Stomach smooth muscle (tissue), 2 donors: ENCODE measurements at regions not wholly inside any gene's neighbourhood (a gene's known extent, or its start where the extent isn't known, plus 50 kb on each side); places are given as distances from the start of the nearest gene placed in this dataset.

Experiments
- H3K27ac ChIP-seq: one replicate; pipeline ENCODE4 v1.7.0; 2013; ENCODE audit warnings: mild to moderate bottlenecking, low read length, inconsistent platforms
- H3K27me3 ChIP-seq, 2 donors: one replicate each; pipeline ENCODE4 v1.7.0; 2013; ENCODE audit warnings: low read length in 2 of 2; ENCODE audit not compliant: insufficient read depth in 2 of 2, control insufficient read depth in 1 of 2
- H3K36me3 ChIP-seq, 2 donors: one replicate each; pipeline ENCODE4 v1.7.0; 2013; ENCODE audit warnings: low read length in 2 of 2; ENCODE audit not compliant: control insufficient read depth in 2 of 2, insufficient read depth in 2 of 2
- H3K4me1 ChIP-seq: one replicate; pipeline ENCODE4 v1.7.0; 2013; ENCODE audit warnings: low read length; ENCODE audit not compliant: control insufficient read depth, insufficient read depth
- H3K4me3 ChIP-seq, 2 donors: one replicate each; pipeline ENCODE4 v1.7.0; 2013; ENCODE audit warnings: low read length in 2 of 2
- H3K9ac ChIP-seq, 2 donors: one replicate each; pipeline ENCODE4 v1.7.0; 2013; ENCODE audit warnings: low read length in 2 of 2, mild to moderate bottlenecking in 1 of 2
- H3K9me3 ChIP-seq, 2 donors: one replicate each; pipeline ENCODE4 v1.7.0; 2013; ENCODE audit warnings: low read length in 2 of 2; ENCODE audit not compliant: control insufficient read depth in 2 of 2
- donor health status: healthy.
- donor health status: Pancreatic carcinoma.

GRCh38 chr14:94914191-94914590, 144.3 kb upstream of the GSC start:
- H3K9ac ChIP-seq = no peak overlapping the region
- no peaks in the 10 kb centered on the region for H3K27me3 ChIP-seq
- H3K27ac ChIP-seq = no peak overlapping the region
- H3K9me3 ChIP-seq = peaks cover 0 to 6% of the 10 kb centered on the region in 2 donors
- H3K36me3 ChIP-seq = no peaks in the 10 kb centered on the region
- no peak overlapping the region for H3K4me3 ChIP-seq
- H3K4me1 ChIP-seq = no peaks in the 10 kb centered on the region

DNA sequence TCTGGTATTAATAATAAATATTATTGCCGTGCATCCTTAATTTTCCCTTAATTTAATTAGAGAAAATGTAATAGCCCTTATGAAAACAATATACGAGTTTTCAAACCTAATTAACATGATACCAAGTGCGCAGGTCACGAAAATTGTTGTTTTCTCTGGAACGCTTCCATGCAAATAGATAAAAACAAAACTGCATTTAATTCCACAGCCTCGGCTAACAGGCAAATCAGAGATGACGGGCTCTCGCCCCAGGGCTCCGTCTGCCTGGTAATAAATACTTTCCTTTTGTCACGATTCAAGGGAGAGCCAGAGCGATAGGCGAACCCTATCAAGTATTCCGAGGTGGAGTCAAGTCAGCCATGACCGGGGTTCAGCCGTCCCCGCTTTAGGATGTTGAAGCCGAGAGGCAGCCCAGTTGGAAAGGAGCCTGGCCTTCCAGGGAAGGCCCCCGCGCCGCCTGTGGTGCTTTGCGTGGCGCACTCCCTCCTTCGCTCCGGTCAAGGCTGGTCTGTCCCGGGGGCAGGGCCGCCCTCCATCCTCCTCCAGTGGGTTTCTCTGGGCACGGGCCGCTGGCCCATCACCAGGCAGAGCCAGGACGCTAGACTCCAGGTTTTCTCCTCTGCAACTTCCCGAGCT, 137.8 kb upstream of the GSC start:
- H3K36me3 ChIP-seq = no peaks in the 10 kb centered on the region
- H3K27ac ChIP-seq = no peak overlapping the region
- H3K9ac ChIP-seq = no peak overlapping the region
- no peaks in the 10 kb centered on the region for H3K4me1 ChIP-seq
- H3K4me3 ChIP-seq = no peak overlapping the region
- H3K27me3 ChIP-seq = no peaks in the 10 kb centered on the region
- H3K9me3 ChIP-seq = peaks cover 0 to 6% of the 10 kb centered on the region in 2 donors

GRCh38 chr14:94906991-94907587, 137.2 kb upstream of the GSC start:
- Histone ChIP-seq H3K27me3 (no peaks in the 10 kb centered on the region), H3K27ac (no peak overlapping the region), H3K9me3 (no peaks in the 10 kb centered on the region), H3K9ac (no peak overlapping the region), H3K4me3 (no peak overlapping the region), H3K4me1 (no peaks in the 10 kb centered on the region), H3K36me3 (no peaks in the 10 kb centered on the region)

DNA sequence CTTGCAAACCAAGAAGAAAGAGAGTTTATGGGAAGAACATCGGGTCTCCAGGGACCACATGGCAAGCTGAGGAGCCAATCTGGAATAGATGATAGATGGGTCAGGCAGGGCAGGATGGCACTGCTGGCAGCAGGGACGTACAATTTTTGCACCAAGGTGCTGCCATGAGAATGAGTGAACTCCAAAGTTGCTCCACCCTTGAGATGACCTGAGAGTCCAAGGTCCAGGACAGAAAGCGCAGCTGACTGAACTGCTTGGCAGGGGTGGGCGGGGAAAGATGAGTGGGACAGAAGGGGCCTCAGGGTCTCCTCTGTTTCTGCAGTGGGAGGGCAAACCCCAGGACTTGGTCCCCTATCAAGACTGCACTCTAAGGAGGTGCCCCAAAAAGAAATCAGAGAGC, 136.7 kb upstream of the GSC start:
- H3K27ac ChIP-seq = no peak overlapping the region
- no peak overlapping the region for H3K4me3 ChIP-seq
- H3K36me3 ChIP-seq = no peaks in the 10 kb centered on the region
- H3K4me1 ChIP-seq = no peaks in the 10 kb centered on the region
- no peaks in the 10 kb centered on the region for H3K27me3 ChIP-seq
- no peak overlapping the region for H3K9ac ChIP-seq
- H3K9me3 ChIP-seq = no peaks in the 10 kb centered on the region

DNA sequence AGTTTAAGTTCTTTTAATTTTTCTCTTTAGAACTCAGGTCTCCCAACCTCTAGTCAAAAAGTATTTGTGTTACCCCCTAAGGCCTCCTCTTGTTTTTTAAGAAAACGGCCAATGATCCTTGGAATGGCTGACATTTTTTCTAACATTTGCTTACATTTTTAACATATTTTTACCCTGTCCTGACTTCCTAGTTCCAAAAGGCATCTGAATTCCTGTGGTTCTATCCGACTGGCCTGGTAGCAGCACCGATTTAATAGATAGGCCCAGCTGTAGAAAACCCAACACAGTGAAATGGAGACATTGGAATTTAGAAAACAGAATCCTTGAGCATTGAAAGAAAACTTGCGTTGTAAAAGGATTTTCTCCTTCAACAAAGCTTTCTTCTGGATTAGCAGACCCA, 134.7 kb upstream of the GSC start:
- H3K36me3 ChIP-seq = no peaks in the 10 kb centered on the region
- no peaks in the 10 kb centered on the region for H3K4me1 ChIP-seq
- no peaks in the 10 kb centered on the region for H3K9me3 ChIP-seq
- H3K9ac ChIP-seq = no peak overlapping the region
- H3K4me3 ChIP-seq = no peak overlapping the region
- no peak overlapping the region for H3K27ac ChIP-seq
- H3K27me3 ChIP-seq = peaks cover 0 to 2% of the 10 kb centered on the region in 2 donors

DNA sequence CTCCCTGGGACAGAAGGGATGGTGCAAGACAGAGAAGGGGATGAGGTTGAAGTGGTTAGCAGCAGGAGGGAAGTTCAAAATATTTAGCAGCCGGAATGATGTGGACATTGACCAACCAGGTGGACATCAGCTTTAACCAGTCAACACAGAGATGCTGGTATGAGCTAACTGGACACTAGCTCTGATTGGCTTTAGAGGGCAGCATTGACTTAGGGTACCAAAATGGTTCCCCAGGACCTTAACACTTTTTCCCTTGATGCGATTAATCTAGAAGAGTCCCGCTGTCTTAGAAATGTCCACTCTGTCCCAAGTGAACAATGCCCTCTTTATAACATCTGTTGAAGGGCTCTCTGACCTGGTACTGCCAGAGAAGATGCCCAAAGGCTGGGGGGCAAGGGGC, 134.0 kb upstream of the GSC start:
- no peaks in the 10 kb centered on the region for H3K36me3 ChIP-seq
- no peak overlapping the region for H3K9ac ChIP-seq
- H3K27me3 ChIP-seq = peaks cover 0 to 2% of the 10 kb centered on the region in 2 donors
- no peaks in the 10 kb centered on the region for H3K9me3 ChIP-seq
- no peak overlapping the region for H3K27ac ChIP-seq
- no peaks in the 10 kb centered on the region for H3K4me1 ChIP-seq
- no peak overlapping the region for H3K4me3 ChIP-seq

DNA sequence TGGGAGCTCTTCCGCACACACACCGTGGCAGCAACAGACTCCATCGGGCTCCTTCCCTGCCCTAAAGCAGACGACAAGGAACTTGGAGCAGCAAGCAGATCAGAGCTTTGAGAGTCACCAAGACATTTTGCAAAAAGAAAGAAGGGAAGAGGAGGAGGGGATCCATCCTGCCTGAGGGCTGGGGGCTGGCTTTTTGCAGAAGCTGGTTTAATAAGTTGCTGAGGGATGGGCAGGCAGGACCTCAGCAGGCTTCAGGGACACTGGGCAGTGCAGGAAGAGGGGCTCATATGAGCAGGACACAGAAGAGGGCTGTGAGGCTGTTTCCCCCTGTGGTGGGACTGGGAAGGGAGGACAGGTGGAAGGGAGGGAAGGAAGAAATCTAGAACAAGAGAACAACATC, 133.4 kb upstream of the GSC start:
- H3K36me3 ChIP-seq = no peaks in the 10 kb centered on the region
- no peaks in the 10 kb centered on the region for H3K4me1 ChIP-seq
- no peak overlapping the region for H3K4me3 ChIP-seq
- H3K27ac ChIP-seq = no peak overlapping the region
- H3K9me3 ChIP-seq = no peaks in the 10 kb centered on the region
- peaks cover 0 to 2% of the 10 kb centered on the region in 2 donors for H3K27me3 ChIP-seq
- no peak overlapping the region for H3K9ac ChIP-seq

DNA sequence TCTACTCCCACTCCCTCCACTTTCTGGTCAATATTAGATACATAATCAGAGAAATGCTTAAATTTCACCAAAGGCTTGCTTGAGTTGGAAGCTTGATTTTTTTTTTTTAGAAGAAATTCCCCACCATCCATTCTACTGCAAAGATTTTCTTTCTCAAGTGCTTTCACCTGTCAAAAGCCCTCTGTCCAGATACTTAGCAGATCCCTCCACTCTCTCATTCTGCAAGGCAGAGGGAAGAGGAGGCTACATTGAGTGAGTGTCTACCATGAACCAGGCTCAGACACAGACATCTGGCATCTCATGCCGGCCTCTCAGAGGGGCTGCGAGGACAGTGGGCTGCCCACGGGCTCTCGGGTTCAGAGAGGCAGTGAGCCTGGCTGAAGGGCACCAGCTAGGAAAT, 127.6 kb upstream of the GSC start:
- no peak overlapping the region for H3K9ac ChIP-seq
- no peaks in the 10 kb centered on the region for H3K4me1 ChIP-seq
- no peak overlapping the region for H3K27ac ChIP-seq
- no peaks in the 10 kb centered on the region for H3K36me3 ChIP-seq
- H3K27me3 ChIP-seq = peaks cover 5 to 14% of the 10 kb centered on the region in 2 donors
- no peak overlapping the region for H3K4me3 ChIP-seq
- peaks cover 3 to 4% of the 10 kb centered on the region in 2 donors for H3K9me3 ChIP-seq

GRCh38 chr14:94897082-94897481, 127.2 kb upstream of the GSC start:
- Histone ChIP-seq H3K4me3 (no peak overlapping the region), H3K27me3 (peaks cover 5 to 14% of the 10 kb centered on the region in 2 donors), H3K27ac (no peak overlapping the region), H3K4me1 (no peaks in the 10 kb centered on the region), H3K9ac (no peak overlapping the region), H3K9me3 (peaks cover 3 to 4% of the 10 kb centered on the region in 2 donors), H3K36me3 (no peaks in the 10 kb centered on the region)

DNA sequence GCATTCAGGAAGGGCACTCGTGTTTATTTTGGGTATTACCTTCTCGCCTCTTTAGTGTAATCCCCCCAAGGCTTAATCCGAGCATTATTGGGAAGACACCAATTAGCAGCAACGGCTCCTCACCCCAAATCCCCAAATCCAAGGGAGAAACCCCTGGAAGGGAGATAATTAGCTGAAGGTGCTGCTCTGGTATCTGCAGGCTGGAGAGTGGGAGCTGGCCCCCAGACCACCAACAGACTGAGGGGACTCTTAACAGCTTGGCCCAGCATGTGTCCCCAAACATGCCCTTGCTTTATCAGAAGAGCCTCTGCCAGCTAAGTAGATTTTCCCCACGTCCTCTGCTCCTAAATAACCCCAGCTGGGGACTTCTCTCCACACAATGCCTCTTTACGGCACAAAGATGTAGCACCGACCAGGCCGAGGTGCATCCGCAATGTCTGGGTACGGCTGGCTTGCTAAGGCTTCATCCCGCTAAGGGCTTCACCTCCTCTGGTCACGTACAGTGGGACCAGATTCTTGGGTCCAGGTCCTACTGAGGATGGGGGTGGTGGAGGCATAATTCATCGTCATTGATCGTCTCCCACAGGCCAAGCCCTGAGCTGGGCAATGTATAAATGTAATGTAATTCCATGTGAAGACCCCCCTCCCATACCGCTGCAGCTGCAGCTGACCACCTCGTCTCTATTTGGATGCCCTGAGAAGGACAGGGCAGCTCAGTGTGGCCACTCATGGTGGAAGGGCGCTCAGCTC, 123.7 kb upstream of the GSC start:
- H3K27ac ChIP-seq = no peak overlapping the region
- H3K9me3 ChIP-seq = peaks cover 3 to 4% of the 10 kb centered on the region in 2 donors
- H3K27me3 ChIP-seq = peaks cover 5 to 12% of the 10 kb centered on the region in 2 donors
- H3K9ac ChIP-seq = no peak overlapping the region
- H3K4me3 ChIP-seq = no peak overlapping the region
- no peaks in the 10 kb centered on the region for H3K36me3 ChIP-seq
- H3K4me1 ChIP-seq = no peaks in the 10 kb centered on the region

DNA sequence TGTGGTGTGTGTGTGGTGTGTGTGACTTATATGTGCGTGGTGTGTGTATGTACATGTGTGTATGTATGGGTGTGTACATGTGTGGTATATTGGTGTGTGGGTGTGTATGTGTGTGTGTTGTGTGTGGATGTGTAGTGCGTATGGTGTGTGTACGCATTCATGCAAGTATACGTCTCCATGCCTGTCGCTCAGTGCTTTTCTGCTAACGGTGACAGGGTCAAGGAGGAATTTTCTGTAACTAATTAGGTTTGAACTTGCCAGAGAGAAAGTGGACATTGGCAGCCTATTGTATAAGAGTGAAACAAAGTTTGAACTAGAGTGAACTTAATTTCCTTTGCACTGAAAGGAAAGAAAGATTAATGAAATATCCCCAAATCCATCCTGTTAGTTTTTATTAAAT, 120.9 kb upstream of the GSC start:
- Histone ChIP-seq H3K9me3 (peaks cover 3 to 4% of the 10 kb centered on the region in 2 donors), H3K4me3 (no peak overlapping the region), H3K27ac (no peak overlapping the region), H3K4me1 (no peaks in the 10 kb centered on the region), H3K36me3 (no peaks in the 10 kb centered on the region), H3K27me3 (peaks cover 0 to 6% of the 10 kb centered on the region in 2 donors), H3K9ac (no peak overlapping the region)
